GF-D8 (cell line): ENCODE measurements at regions not wholly inside any gene's neighbourhood (a gene's known extent, or its start where the extent isn't known, plus 50 kb on each side); places are given as distances from the start of the nearest gene placed in this dataset.
"Not testable (repeated sequence)": the region's sequence is repeated elsewhere in the genome, so short reads cannot be mapped to it uniquely, and the experiment has no call there.

Experiments used
- DNase-seq: peaks from one replicate; lab custom pipeline; 2025; lab: John Stamatoyannopoulos, UW

DNA sequence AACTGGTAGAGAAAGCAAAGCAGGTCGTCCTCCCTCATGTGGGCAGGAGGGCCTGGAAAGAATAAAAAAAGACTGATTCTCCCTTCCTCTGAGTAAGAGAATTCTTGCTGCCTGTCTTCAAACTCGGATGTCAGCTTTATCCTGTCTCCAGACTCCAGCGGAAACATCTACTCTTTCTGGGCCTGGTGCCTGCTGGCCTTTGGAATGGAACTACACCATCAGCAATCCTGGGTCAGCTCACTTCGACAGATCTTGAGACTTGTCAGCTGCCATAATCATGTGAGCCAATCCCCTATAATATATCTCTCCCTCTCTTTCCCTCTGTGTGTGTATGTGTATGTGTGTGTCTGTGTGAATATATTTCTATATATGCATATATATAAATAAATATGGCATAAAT lies 411.0 kb upstream of the DPP6 start:
- no peak for DNase-seq

DNA sequence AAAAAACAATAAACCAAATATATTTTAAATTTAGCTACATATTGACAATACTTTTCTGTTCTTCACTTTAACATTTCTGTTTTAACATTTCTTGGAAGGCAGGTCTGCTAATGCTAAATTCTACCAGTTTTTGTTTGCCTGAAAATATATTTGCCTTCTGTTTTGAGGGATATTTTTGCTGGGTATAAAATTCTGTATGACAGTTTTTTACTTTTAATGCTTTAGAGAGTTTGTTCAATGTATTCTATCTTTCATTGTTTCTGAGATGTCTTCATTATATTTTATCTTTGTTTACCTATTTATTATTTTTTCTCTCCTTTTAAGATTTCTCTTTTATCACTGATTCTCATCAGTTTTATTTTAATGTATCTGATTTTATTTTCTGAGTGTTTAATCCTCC lies 409.2 kb upstream of the DPP6 start:
- DNase-seq = no peak

DNA sequence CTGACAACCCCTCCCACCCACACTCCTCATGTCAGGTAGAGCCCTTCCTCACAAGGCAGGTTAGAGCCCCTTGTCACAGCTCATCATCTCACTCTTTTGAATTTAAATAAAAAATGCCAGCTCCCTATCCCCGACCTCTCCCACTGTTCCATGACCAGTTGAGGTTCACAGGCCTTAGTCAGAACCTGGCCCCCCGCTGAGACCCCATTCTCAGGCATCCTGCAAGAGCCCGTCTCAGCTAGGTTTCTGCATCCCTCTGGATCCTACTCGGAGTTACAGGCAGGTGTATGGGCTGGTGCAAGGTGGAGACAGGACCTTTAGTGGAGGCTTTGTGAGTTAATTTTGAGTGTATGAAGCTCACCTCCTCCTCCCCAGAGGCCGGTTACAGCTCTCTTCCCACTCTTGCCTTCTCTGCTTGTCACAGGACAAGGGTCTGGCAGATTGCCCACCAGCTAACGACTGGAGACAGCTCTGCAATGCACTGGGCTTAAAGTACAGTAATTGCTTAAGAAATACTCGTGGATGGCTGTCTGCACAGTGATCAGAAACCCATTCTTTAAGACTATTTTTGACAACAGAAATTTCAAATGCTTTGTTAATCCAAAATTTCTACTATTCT lies 394.9 kb upstream of the DPP6 start:
- DNase-seq = no peak

DNA sequence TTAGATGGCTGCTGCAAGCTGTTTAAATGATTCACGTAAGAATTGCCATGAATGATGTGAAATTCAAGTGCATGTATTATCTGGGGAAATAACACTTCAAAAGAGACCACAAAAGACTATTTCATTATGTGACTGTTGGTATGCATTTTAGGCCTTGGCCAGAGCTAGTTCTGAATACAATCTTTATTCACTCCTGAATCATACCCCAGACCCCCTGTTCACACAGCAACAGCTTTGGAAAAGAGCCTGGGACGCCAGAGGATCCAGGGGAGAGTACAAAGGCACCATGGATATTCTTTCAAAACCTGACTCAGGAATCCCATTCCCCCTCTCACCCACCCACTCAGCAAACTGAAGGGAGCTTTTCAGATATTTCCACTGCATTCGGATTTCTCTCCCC lies 377.1 kb upstream of the DPP6 start:
- DNase-seq = no peak

DNA sequence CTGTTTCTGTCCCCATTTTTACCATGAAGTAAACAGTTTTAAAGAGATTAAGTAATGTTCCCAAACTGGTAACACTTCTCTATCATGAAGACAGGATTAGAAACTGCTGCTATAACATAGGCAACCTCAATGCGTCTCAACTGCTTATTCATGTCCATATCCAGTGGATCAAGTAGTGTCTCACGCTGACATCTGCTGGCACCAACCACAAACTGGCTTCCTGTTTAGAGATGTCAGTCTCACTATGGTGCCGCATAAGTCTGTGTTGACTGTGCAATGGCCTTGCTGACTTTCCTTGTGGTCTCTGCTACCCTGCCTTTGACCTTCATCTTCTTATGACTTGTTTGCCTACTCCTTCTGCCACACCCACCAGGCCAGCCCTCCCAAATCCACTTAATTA lies 369.6 kb upstream of the DPP6 start:
- DNase-seq = no peak

DNA sequence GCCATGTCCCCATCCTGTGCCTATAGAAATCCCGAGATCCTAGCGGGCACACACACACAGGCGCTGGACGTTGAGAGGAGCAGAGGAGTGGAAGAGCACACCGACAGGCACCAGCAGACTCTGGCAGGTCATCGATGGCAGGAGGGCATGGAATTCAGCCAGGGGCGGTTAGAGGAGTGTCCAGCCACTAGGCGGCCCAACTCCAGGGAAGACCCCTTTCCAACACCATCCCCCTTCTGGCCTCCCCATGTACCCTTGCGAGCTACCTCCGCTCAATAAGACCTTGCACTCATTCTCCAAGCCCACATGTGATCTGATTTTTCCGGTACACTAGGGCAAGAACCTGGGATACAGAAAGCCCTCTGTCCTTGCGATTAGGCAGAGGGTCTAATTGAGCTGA lies 356.0 kb upstream of the DPP6 start:
- DNase-seq = no peak

DNA sequence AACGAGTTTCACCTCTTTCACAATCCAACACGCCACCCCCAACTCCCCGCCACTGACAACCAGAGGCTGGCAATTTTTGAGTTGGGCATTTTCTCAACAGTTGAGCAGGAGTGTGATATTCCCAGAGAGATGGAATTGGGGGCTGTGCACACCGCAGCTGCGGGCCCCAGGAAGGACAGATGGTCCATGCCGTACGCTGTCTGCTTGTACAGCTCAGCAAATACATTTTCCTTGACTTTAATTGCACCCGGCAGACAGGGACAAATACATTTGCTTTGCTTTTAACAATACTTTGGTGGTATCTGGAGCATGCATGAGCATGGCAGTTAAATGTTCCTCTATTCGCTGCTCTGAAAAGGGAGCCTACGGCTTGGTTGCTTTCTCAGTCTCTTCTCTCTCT lies 354.2 kb upstream of the DPP6 start:
- no peak for DNase-seq

DNA sequence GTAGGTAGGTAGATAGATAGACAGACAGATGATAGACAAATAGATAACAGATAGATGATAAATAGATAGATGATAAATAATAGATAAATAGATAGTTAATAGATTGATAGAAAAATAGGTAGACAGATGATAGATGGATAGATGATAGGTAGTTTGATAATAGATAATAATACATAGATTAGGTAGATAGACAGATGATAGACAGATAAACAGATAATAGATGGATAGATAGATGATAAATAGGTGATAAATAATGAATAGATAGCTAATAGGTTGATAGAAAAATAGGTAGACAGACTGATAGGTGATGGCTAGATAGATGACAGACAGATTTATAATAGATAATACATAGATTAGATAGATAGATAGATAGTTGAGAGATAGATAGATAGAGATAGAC lies 350.5 kb upstream of the DPP6 start:
- DNase-seq = no peak

DNA sequence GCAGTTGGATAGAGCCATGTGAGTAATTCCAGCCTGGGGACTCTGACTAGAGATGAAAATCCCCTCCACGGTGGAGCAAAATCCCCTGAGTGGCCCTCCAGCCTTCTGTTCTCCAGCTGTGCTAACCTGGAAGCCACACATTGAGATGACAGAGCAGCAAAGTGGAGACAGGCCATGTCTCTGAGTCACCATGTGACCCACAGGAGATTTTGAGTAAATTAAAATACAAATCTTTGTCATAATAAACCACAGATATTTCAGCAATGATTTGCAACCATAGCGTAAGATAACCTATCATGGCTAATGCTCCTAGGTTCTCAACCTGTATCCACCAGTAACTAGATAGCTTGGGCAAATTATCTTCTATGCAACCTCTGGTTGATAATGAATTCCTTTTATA lies 328.3 kb upstream of the DPP6 start:
- not testable (repeated sequence) for DNase-seq

DNA sequence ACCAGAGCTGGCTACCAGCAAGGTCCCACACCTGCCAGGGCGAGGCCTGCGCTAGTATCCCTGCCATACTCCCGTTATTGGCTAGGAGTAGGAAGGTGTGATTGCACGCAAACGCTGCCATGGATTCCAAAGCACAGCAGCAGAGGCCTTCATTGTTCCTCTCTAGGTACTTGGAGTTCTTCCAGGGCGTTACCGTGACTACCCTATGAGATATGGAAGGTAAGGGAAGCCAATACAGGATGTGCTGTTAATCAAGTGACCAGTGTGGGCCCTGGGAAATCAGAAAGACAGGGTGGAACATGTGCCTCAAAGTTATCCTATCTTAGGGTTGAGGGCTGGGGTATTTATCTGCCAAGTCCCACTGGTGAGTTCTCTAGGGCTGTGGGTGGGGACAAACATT lies 320.7 kb upstream of the DPP6 start:
- DNase-seq = not testable (repeated sequence)

DNA sequence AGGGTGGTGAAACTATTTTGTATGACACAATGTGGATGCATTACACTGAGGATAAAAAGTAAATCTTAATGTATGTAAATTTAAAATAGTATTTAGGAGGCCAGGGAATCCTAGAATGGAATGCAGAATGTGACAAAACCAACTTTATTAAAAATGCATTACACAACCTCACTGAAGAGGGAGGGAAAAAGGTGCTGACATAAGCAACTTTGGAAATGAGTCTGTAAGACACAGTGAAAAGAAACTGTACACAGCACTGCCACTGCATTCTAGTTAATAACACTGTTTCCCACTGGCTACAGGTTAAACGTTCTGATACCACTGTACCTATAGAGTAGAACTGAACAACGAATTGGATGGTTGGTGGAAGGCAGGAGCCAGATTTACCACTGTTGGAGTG lies 308.8 kb upstream of the DPP6 start:
- DNase-seq = not testable (repeated sequence)

DNA sequence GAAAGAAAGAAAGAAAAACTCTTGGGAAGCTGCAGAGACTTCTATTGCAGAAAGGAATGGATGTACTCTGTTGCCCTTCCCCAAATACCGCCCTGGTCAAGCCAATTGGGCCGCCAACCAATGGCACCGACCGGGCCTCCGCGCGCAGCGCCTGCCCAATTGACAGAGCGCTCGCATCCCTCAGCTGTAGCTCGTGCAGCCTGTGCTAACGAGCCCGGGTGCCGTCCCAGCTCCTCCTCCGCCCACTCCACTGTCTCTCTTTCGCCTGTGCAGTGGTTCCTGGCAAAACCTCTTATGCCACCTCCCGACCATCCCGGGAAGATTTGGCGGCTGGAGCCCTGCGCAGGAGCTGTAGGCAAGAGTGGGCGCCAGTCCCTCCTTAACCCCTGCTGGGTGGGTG lies 304.2 kb upstream of the DPP6 start:
- not testable (repeated sequence) for DNase-seq

DNA sequence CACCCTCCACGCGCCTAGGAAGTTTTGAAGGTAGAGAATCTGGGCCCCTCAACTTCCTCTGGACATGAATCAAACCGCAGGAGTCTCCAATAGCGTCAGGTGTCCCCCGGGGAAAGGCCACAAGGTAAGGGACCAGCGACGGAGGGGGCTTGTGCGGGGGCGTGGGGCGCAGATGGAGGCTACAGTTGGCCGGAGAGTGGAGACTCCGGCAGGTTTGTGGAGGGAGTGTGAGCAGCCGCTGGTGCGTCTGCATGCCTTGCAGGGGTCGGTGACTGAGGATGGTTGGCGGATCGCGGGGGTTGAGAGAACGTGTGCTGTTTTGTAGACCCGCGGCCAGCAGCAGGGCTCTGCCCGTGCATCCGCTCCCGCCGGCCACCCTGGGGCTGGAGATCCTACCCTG lies 303.3 kb upstream of the DPP6 start:
- DNase-seq = not testable (repeated sequence)

DNA sequence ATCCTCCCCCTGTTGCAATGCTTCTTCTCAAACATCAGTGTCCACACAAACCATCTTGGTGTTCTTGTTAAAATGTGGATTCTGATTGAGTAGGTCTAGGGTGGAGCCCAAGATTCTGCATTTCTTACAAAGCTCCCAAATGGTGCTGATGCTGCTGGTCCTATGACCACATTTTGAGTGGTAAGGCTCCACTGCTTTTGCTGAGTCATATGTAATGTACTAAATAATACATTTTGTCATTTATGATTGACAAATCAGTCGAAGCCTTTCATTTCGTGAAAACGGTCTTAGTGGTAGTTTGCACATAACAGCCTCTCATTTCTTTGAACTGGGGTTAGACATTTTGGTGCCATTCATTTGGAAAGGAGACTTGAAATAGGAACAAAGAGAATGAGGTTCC lies 286.3 kb upstream of the DPP6 start:
- not testable (repeated sequence) for DNase-seq

DNA sequence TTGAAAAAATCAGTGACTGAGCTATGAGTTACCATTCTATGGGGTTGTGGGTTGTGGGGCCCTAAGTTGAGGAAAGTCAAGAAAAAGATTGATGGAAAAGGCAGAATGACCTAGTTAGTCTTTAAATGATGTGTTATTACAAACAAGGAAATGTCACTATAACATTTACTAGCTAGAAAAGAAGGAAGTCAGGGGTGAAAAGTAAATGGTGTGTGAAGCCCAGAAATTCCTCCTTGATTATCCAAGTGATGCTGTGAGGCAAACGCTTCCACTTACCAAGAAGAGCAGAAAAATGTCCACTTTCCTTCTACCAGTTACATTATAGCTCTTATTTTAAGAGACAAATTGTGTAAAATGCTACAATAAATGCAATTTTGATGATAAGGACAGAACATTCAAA lies 285.3 kb upstream of the DPP6 start:
- not testable (repeated sequence) for DNase-seq

DNA sequence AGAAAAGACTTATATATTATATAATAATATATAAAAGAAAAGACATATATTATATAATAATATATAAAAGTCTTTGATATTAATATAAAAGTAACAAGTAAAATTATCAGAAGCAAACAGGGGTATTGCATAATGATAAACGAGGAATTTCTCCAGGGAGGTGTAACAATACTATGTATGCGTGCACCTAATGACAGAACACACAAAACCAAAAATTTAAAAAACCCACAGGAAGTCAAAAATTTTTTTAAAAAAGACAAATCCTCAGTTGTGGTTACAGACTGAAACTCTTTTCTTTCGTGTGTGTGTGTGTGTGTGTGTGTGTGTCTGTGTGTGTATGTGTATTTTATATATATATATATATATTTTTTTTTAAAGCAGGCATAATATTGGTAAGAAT lies 279.2 kb upstream of the DPP6 start:
- no peak for DNase-seq

DNA sequence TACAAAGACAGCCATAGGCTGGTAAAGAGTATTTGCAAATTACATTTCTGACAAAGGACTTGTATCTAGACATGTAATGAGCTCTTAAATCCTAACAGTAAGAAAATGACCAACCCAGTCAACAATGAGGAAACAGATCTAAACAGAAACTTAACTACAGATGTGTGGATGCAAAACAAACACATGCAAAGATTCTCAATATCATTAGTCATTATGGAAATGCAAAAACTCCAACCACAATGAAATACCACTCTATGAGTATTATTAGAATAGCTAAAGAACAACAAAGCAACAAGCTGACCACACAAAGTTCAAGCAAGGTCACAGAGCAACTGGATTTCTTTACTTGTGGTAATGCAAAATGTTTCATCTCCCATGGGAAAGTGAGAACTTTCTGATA lies 275.3 kb upstream of the DPP6 start:
- DNase-seq = not testable (repeated sequence)

DNA sequence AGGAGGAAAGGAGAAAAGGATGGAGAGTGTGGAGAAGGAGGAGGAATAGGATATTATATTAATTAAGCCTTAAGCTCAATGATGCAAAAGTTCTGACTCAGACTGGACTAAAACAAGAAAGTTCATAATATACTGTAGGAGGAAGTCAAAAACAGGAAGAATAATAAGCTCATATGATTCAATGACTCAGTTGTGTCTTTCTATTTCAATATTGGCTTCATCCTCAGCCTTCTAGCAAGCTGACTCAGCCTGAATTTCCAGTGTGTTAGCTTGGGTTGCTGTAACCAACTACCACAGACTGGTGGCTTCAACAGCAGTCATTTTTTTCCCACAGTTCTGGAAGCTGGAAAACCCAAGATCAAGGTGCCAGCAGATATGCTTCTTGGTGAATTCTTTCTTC lies 254.8 kb upstream of the DPP6 start:
- not testable (repeated sequence) for DNase-seq

DNA sequence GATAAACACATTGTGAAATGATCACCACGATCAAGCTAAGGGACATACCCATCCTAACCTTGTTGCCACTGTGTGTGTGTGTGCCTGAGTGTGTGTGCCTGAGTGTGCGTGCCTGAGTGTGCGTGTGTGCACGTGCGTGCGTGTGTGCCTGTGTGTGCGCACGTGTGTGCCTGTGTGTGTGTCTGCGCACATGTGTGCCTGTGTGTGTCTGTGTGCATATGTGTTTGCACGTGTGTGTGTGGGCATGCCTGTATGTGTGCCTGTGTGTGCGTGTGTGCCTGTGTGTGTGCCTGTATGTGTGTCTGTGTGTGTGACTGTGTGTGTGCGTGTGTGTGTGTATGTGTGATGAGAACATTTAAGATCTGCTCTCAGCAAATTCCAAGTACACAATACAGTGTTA lies 244.1 kb upstream of the DPP6 start:
- DNase-seq = no peak

DNA sequence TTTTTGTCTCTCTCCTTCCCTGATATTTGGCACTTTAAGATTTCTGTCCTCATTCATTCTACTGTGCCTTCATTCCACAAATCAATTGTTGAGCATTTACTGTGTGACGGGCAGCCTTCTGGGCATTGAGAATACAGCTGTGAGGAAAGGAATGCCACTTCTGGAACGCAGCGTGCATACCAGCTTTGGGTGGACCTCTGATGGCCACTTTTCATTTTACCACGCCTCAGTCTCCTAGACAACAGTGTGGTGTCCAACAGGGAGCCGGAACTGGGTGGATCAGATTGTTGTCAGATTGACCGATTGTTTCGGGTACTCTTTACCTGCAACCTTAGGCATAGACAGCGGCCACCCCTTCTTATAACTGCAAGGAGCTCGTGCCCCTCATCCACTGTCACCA lies 222.7 kb upstream of the DPP6 start:
- no peak for DNase-seq

DNA sequence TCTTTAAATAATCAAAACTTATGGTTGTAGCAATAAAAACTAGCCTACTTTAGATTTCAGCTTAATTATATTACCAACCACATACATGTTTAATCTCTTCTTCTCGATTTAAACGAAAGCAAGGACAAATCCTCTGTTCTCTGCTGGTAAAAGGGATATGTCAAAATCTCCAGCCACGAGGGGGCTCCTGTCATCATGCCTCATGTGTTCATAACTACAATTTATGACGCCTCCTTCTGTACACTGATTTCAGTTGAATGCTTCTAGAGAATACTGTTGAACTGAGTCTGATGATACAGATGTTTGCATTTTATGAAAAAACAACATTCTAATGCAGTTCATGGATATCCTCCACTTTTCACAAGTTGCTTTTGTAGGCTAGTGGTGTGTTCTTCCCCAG lies 220.0 kb upstream of the DPP6 start:
- no peak for DNase-seq

DNA sequence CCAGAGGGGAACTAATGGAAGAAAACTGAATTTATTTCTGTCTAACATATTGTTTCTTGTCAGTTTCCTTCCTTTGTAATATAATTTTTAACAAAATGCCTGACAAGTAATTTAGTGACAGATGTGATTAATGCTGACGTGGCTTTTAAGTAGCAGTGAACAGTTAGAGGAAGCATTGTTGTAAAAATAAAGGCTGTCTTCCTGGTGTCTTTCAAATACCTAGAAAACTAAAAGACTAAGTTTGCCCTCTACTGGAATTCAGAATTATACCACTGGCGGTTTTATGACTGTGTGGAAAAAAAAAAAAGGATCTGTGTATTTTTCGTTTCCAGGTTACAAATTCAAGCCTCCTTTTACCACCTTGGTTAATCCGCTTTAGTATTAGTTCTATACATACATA lies 217.1 kb upstream of the DPP6 start:
- DNase-seq = no peak

DNA sequence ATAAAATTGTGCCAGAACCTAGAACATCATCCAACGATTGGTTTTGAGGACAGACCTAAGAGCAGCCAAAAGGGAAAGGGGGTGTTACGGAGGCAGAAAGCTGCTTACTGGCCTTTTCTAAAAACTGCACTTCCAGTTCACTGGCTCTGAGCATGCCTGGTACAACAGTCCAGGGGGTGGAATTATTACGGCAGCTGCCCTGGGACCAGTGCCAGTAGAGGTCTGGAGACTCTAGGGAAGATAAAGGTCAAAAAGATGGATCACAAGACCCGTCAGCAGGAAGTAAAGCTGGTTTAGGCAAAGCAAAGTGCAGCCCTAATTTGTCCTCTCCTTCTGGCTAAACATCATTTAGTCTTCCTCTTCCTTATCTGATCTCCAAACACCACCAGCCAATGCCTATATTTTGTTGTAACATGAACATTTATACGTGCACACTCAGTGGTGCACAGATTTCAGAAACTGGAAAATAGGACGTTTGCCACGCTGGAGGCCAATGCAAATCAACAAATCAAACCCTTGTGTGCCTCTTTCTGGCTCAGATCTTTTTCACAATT lies 216.4 kb upstream of the DPP6 start:
- no peak for DNase-seq

DNA sequence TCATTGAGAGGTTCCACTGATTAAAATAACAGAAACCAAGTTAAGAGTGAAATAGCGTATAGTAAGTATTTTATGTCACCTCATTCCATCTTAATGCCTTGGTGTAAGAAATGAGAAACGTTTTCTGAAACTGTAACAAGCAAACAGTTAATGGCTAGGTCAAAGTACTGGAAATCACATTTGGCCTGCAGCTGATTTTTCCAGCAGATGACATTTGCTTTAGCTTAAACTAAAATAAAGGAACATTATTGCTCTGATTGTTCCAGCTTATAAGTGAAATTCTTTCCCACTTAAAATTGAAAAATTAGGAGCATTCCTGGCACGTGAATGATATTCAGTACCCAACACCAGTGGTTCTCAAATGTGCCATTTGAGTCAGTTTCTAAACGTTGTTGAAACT lies 213.6 kb upstream of the DPP6 start:
- no peak for DNase-seq

DNA sequence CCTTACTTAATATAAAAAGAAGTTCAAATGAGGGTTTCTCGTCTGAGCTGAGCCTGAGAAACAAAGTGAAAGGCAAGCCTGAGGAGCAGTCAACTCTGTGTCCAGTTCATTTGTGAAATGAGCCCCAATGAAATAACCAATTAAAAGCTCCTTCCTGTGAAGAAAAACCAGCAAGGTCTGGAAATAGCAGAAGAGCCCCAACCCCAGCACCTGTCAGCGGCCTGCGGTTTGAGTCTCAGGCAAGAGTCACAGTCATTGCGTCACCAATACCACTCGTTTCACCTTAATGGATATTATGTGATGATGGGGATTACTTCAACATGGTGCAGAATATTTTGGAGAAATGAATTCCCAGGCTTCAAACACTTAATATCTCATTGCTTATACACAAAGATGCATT lies 211.3 kb upstream of the DPP6 start:
- DNase-seq = no peak
